ENCODE measurements at regions not wholly inside any gene's neighbourhood (a gene's known extent, or its start where the extent isn't known, plus 50 kb on each side); places are given as distances from the start of the nearest gene placed in this dataset.

DNA sequence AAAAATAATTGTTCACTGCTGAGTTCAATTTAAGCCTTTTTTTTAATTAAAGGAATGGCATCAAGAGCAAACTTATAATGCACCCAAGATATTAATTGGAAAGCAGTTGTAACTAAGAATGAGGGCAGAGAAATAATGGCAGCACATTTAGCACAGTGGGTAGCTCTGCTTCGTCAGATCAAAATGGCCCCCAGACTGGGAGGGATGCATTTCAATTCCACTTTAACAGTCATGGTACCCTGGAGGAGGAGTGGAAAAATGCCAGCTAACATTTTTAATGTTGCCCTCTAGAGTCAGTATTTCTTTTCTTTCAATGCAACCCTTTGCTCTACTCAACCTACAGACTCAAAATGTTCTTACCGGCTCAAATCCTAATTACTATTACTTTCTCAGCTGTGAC is 504.8 kb upstream of the SETBP1 start:
- DNase-seq = no peak

DNA sequence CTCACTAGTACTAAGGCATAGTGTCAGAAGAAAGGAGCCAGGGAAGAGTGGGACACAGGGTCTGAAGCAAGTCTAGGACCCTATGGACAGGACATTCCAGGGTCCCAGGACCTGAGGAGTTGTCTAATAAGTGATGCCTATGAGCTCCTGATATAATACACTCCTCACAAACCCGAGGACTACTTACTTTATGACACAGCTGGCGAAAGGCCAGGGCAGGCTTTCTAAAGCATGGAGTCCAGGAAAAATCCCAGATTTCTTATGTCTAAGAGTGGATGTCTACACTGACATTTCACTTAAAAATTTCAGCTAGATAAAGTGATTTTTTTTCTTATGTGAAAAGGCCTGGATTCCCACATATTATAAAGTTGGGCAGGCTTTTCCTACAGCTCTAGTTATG is 502.2 kb upstream of the SETBP1 start:
- DNase-seq = no peak

DNA sequence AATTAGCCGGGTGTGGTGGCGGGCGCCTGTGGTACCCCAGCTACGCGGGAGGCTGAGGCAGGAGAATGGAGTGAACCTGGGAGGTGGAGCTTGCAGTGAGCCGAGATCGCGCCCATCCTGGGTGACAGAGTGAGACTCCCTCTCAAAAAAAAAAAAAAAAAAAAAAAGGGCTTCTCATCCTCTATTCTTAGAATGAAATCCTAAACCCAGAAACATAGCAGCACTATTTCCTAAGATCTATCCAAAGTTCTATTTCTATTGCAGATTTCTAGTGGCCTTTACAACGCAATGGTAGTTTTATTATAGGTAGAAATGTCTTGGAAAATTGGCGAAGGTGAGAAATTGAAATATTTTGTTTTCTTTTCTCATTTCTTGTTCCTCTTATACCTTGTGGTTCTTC is 501.0 kb upstream of the SETBP1 start:
- DNase-seq = no peak

DNA sequence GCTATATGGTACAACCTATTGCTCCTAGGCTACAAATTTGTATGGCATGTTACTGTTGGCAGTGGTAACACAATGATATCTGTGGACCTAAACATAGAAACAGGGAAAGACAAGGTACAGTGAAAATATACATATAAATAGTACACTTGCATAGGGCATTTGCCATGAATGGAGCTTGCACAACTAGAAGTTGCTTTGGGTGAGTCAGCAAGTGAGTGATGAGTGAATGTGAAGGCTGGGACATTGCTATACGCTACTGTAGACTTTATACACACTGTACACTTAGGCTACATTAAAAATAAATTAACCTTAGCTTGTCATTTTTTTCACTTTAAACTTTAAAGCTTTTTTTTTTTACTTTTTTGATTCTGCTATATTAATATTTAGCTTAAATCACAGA is 500.0 kb upstream of the SETBP1 start:
- DNase-seq = no peak

DNA sequence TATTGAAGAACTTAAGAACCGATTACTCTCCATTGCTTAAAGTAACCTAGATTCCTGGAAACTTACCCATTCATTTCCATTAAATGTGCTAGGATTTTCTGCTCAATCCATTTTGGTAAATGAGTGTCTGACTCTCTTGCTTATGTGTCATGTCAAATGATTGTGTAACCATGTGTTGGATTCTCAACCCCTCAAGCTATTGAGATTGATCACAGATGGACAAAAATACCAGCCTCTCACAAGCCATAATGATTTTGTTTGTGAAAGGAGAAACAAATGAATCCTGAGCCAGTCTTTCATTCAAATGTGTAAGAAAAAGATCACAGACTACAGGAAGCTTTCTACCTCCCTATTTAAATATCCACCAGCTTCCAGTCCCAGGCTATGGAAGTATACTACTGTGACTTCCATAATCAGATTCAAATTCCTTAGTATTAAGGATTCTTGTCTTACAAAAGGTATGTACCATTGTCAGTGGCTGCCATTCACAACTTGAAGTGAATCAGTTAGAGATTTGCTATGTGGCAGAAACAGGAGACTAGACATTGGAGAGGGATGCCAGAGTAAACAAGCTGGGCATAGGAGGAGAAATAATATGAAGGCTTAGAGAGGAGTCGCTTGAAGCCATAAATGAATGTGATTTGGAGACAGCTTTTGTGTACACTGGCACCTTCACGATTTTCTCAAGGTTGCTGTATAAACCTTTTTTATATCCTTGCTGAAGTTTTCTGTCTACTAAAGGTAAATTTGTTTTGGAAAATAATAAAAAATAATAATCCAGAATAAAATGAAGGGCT is 498.5 kb upstream of the SETBP1 start:
- DNase-seq = no peak

DNA sequence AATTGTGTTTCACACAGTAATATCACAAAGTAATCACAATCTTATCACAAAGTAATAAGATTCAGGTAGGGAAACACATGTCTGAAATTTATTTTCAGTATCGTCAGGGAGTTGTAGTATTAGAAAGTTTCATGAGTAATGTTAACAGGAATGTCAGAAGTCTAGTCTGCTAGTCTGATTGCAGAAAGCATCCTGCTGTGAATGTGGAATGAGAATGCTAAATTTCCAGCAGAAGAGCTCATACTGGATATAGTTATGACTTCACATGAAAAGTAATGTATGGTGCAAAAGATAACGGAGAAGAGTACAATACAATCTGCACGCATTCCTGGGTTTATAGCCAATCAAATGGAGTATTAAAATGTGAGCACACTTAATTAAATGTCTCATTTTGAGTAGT is 494.7 kb upstream of the SETBP1 start:
- no peak for DNase-seq

DNA sequence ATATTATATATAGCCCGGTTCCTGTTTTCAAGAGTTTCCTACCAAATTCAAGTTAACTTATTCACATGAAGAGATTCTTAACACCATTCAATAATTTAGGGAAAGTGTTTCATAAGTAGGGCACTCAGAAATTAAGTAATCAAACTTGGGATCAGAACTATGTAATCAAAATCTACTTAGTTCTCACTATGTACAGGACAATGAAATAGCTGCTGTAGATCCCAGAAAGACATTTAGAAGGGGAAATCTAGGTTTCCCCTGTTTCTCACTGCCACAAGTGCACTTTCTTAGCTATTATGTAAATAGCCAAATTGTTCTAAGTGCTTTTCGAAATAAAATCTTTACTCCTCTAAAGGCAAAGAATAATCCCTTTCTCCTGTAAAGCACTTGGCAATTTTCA is 493.6 kb upstream of the SETBP1 start:
- no peak for DNase-seq

DNA sequence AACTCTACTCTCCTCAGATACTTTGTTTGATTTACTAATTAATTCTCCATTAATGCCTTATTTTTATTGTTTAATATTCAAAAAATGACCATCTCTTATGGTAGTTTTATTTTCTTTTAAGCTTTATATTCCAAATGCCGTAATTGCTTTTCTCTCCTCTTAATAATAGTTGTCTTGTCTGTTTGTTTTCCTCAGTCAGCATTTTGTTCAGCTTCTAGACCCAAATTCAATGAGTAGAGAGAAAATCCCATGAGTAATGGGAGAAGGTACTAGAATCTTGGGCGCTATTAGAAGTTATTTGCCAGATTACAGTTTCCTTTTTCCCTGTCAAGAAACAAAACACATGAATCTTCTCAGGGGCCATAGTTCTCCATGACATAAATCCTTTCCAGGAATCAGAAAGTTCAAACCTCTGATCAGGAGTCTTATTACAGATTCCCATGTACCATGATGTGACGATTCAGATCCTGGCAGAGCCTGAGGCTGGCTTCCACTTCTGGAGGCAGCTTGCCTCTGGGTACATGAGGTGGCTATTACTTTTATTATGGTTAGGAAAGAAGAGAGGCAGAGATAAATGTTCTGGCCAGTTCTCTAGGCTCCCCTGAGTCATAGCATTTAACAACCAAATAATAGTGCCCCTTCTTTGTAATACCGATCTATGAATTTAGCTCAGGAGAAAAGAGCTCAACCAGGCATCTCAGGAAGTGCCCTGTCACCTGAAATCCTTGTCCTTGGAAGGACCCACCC is 485.1 kb upstream of the SETBP1 start:
- no peak for DNase-seq

DNA sequence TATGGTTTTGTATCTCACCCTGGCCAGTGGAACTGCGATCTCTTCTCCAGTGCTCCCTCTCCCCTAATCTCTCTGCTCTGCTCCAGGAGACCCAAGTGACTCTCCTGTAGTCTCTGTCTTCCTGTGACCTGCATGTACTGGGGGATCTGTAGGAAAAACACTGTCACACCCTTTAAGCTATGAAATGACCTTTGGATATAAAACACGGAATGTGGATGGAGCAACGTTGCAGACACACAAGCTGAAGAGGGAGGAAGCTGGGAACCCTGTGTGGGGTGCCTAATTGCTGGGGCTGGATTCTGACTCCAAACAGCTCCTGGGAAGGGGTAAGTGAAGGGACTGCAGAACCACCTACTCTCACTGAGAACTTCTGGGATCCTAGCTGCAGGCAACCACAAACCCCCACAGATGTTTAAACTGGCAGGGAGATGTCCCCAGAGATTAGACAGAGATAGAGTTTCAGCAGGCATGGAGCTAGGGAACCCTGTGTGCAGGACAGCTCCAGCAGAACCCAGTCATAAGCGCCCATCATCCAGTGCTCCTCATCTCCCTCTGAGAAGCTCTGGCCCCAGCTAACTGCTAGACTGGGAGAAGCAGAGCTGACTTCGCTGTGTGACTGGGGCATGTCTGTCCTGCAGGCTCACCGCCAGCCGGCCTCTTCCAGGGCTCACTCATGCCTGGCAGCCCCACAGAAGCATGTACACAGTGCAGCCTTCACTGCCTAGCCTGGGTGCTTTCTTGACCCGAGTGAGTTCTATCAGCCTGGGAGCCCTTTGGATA is 482.7 kb upstream of the SETBP1 start:
- no peak for DNase-seq

DNA sequence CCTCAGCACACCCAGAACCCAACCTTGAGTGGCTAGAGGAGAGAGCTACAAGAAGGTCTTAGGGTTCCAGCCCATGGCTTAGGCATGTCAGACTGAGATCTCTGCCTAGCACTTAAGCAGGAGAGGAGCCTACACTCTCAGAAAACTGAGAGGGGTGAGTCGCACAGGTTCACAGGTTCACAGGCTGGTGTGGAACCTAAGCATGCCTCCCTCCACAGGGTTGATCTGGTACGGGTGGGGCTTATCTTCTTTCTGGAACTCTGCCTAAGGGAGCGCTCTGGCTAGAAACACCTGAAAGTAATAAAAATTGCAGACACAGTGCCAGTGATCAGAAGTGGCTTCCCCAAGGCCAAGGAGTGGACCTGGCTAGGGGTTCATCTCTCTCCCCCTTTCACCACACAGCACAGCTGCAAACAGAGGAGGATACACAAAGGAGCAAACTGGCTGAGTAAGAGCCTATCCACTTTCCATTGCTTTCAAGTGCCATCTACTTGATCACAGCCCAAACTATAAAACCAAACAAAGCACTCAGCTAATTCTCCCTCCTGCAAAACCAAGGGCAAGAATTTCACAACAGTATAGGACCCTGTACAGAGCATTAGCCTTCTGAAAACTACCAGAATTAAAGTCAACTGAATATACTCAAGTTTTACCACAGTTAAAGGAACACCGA is 481.9 kb upstream of the SETBP1 start:
- no peak for DNase-seq

DNA sequence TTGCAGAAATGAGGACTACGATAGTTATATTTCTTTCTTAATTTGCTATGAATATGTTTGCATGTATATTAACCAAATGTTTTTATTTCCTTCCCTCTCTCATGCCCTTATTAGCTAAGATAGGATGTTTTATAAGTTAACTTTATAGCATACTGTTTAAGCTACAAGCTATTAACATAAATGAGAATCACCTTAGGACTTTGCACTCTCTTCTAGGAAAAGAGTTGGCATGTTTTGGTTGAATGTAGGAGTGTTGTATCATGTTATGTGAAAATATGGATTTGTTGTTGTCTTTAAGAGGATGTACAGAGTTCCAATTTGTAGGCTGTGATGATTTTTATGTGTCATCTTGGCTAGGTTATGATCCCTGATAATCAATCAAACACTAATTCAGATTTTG is 467.4 kb upstream of the SETBP1 start:
- DNase-seq = no peak

DNA sequence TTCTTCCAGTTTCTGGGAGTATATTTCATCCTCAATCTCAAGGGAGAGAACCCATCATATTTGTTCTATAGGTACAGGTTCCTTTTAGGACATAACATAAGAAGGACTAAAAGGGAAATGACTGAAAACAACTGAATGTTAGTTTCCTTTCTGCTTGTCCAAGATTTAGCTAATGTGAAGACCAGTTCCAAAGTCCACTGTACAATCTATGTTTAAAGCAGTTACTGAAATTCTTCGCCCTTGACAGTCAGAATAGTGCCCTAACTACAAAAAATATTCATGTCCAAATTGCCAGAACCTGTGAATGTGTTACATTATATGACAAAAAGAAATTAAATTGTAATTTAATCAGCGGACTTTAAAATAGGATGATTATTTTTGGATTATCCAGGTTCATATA is 466.3 kb upstream of the SETBP1 start:
- no peak for DNase-seq

DNA sequence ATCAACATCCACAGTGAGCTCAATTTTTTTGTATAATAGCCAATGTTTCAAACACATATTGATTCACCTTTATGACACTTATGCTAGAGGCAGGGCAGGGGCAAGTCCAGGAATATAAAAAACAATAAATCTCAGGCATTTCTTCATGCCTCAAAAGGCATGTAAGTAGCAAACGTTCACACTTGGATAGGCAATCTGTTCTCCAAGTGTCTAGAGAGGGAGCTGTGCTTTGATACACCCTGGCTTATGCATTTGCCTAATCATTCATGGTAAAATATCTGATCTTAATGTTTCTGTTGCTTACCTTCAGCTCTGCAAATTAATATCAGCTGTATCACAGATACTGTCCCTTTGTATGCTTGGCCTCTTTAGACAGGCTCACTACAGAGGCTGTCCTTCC is 464.5 kb upstream of the SETBP1 start:
- DNase-seq = no peak

DNA sequence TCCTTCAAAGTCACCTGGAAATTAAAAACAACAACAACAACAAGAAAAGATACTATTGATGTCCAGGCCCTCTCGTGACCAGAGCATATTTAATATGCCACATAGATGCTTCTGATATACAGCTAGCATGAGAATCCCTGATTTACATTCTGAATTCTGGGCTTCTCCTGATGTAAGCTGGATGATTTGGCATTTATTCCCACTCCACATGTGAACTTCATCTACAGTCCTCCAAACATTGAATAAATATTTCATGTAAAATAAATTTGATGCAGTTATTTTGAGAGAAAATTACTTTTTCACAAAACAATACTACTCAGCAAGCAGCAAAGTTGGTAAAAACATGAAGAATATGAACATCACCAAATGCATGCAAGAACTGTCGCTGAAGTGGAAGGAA is 453.2 kb upstream of the SETBP1 start:
- DNase-seq = no peak

DNA sequence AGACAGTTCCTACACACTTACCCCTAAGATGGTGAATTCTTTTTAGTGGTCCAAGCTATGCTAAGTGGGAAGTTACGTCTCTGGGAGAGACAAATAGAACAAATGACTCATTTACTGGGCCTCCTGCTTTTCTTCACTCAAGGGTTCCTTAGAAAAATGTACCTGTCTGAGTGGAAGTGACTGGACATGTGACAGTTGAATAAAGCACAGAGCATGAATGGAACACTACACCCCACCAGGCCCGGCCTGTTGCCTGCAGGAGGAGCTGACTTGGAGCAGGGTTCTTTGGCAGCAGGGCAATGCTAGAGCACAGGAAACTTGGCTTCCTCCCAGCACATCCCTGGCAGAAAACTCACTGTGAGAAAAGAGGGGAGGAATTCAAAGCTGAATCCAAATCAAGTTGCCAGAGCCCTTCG is 451.0 kb upstream of the SETBP1 start:
- DNase-seq = no peak

DNA sequence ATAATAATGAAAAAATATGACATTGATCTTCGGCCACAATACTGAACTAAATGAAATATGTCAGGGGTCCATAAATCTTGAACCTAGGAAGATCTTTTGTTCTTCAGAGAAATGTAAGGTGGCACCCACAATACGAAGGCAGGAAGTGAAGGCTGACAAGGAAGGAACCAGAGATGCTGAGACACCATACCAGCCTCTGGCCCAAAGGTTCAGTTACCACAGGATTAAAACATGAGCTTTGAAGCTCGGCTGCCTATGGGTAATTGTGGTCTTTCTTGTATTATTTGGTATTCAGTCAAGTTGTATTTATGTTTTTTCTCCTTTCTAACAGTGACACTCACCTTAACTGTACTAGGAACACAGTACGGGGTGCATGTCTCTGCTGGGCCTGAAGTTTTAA is 448.8 kb upstream of the SETBP1 start:
- DNase-seq = no peak

DNA sequence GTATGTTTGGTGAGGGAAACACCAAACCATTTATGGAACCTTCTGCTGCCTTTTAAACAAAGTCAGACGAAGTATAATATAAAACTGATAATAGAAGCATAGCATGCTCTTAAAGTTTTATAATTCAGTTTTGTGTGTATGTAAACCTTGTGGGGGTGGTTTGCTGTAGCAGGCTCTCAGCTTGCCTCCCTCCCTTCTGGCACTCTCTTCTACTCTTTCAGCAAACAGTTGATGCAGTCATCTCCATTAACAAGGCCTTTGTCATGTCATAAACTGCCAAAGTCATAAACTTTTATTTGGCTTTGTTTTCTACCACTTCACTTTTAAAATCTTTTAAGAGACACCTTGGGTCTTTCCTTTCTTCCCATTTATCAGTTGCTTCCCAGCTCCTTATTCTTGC is 448.2 kb upstream of the SETBP1 start:
- DNase-seq = no peak

DNA sequence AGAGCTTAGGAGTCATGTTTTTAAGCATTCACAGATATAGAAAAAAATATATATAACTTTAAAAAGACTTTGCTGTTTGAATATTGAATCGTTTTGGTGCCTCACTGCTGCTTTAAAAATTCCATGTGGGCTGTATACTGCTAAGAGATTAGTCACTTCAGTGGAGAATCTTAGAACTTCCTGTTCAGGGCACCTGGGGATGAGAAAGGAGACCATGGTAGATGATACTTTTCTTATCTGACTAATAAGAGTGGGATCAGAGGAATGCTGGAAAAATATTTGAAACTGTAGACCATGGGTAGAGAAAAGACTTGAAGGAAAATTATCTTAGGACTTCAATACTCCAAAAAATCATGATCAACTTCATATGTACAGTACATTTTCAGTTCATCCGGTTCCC is 442.2 kb upstream of the SETBP1 start:
- DNase-seq = no peak

DNA sequence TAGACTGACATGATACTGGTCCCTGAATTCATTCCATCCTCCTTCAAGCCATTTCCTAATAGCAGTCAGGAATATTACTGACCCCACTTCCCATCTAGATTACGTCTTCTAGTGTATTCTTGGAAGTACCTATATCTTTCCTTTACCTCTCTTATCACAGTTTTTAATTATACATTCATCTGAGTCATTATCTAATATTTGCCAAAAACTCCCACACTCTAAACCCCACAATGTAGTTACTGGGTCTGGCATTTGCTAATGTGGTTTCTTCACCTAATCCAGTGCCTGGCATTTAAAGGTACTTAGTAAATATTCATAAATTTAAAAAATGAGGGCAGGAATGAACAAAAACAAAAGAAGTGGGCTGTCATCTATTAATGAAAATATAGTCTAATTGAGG is 441.8 kb upstream of the SETBP1 start:
- DNase-seq = no peak

DNA sequence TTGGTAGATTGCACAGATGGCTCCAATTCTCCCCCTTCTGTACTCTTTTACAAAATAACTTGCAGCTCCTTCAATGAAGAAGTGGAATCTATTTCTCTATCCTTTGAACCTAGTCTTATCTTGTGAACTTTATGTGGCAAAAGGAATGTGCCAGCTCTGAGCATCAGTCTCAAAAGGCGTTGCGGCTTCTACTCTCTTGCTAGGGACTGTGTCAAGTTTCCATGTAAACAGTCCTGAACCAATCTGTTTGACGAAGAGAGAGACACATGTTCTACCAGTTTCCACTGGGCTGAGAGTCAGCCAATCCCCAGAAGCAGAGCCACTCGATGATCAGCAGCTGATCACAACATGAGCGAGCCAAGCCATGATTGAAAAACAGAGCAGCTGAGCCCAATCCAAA is 439.7 kb upstream of the SETBP1 start:
- no peak for DNase-seq

DNA sequence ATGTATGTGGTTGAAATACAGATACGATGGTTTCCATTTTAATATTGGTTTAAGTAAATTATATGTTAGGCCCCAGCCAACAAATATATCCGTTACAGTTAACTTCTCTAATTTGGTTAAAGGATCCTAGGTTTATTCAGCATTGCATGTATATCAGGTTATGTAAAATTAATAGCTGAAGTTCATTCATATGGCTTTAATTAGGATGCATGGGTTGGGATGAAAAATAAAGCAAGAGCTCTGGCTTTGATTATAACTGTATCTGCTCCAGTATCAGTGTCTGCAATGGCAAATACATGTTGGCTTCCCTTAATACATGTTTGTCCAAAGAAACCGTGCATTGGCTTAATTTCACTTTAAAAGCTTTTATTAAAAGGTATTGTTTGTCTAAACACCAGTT is 435.7 kb upstream of the SETBP1 start:
- no peak for DNase-seq

DNA sequence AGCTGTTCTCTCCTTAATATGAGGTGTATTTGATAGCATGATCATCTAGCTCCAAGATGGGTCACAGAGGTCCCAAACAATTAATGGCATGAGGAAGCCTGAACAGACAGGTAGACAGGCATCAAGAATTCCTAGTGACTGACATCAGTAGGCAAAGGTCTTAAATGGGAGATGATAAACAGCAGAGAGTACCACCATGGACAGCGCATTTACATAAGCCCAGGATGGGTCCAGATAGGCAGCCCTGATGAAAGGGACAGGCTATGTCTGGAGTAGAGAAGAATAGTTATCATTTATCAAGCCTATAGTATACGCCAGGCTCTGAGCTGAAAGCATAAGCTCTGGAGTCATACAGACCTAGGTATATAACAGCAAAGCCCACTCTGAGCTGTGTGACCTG is 434.7 kb upstream of the SETBP1 start:
- no peak for DNase-seq

DNA sequence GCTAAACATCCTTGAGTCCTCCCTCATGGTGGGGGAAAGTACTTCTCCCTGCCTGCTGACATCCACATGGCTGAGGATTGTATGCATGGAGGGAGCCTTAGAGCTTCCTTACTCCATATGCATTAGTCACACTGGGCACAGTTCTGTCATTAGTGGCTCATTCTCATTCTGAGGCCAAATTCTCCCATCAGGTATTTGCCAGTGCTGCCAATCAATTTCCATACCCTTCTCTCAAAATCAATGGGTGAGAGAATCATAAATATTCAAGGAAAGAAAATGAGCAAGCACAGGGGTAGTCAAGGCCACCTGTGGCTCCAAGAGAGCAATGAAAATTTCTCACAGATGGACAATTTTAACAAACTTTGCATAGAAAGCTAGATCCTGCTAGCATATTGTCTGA is 422.6 kb upstream of the SETBP1 start:
- DNase-seq = no peak

Measured in SIG-M5 (cell line).